SK-N-SH treated with all-trans-retinoic acid at 6 μM for 48 hours (cell line): ENCODE measurements at regions not wholly inside any gene's neighbourhood (a gene's known extent, or its start where the extent isn't known, plus 50 kb on each side); places are given as distances from the start of the nearest gene placed in this dataset.

Source experiments
- ATAC-seq: fragments of 200-7000 bp; cut with Tn5 transposase; 3 replicates; pipeline ENCODE4 v1.9.1; 2020; ENCODE audit warnings: mild to moderate bottlenecking, moderate library complexity
- ARNTL ChIP-seq: fragments of 450-650 bp; formaldehyde crosslinking; IDR thresholded peaks from 2 replicates; pipeline ENCODE4 v1.5.0; 2020; ENCODE audit warnings: low read depth, mild to moderate bottlenecking, moderate library complexity, borderline replicate concordance
- BACH2 ChIP-seq: fragments of 250-450 bp; sonication (Bioruptor Pico); IDR thresholded peaks from 2 replicates; pipeline ENCODE4 v1.9.0; 2021; ENCODE audit warnings: mild to moderate bottlenecking, borderline replicate concordance
- CREB5 ChIP-seq: fragments of 250-450 bp; sonication (Bioruptor Pico); IDR thresholded peaks from 2 replicates; pipeline ENCODE4 v1.5.1; 2020; ENCODE audit warnings: low read depth, mild to moderate bottlenecking, moderate library complexity
- CSDC2 ChIP-seq: fragments of 250-450 bp; sonication (Bioruptor Pico); IDR thresholded peaks from 2 replicates; pipeline ENCODE4 v1.5.0; 2020; ENCODE audit warnings: mild to moderate bottlenecking, moderate library complexity
- CSRNP3 ChIP-seq: fragments of 250-450 bp; sonication (Bioruptor Pico); IDR thresholded peaks from 2 replicates; pipeline ENCODE4 v1.5.1; 2021; ENCODE audit warnings: mild to moderate bottlenecking, moderate library complexity
- ESRRG ChIP-seq: fragments of 250-450 bp; sonication (Bioruptor Pico); IDR thresholded peaks from 2 replicates; pipeline ENCODE4 v1.6.1; 2021; ENCODE audit warnings: mild to moderate bottlenecking
- GLIS3 ChIP-seq: fragments of 250-450 bp; sonication (Bioruptor Pico); IDR thresholded peaks from 2 replicates; pipeline ENCODE4 v1.5.0; 2020; ENCODE audit warnings: mild to moderate bottlenecking, moderate library complexity
- ISL1 ChIP-seq: fragments of 250-450 bp; sonication (Bioruptor Pico); IDR thresholded peaks from 2 replicates; pipeline ENCODE4 v2.1.2; 2022; ENCODE audit warnings: mild to moderate bottlenecking, moderate library complexity
- OSR1 ChIP-seq: fragments of 250-450 bp; sonication (Bioruptor Pico); IDR thresholded peaks from 2 replicates; pipeline ENCODE4 v1.8.0; 2022; ENCODE audit warnings: moderate library complexity, mild to moderate bottlenecking, inconsistent platforms
- POU6F1 ChIP-seq: fragments of 250-450 bp; sonication (Bioruptor Pico); IDR thresholded peaks from 2 replicates; pipeline ENCODE4 v1.8.0; 2021; ENCODE audit warnings: low read depth, mild to moderate bottlenecking, moderate library complexity, borderline replicate concordance
- PPARA ChIP-seq: fragments of 250-450 bp; sonication (Bioruptor Pico); IDR thresholded peaks from 2 replicates; pipeline ENCODE4 v1.5.0; 2020; ENCODE audit warnings: mild to moderate bottlenecking, borderline replicate concordance
- SNAI2 ChIP-seq: fragments of 250-450 bp; sonication (Bioruptor Pico); IDR thresholded peaks from 2 replicates; pipeline ENCODE4 v1.5.0; 2020; ENCODE audit warnings: mild to moderate bottlenecking, moderate library complexity
- TCF4 ChIP-seq: fragments of 250-450 bp; sonication (Bioruptor Pico); IDR thresholded peaks from 2 replicates; pipeline ENCODE4 v1.8.0; 2021; ENCODE audit warnings: mild to moderate bottlenecking, moderate library complexity, borderline replicate concordance
- TOX ChIP-seq: fragments of 250-450 bp; sonication (Bioruptor Pico); IDR thresholded peaks from 2 replicates; pipeline ENCODE4 v1.8.0; 2021; ENCODE audit warnings: mild to moderate bottlenecking, moderate library complexity, borderline replicate concordance
- TSHZ2 ChIP-seq: fragments of 250-450 bp; sonication (Bioruptor Pico); IDR thresholded peaks from 2 replicates; pipeline ENCODE4 v1.5.0; 2020; ENCODE audit warnings: mild to moderate bottlenecking, moderate library complexity
- ZC3H10 ChIP-seq: fragments of 250-450 bp; sonication (Bioruptor Pico); IDR thresholded peaks from 2 replicates; pipeline ENCODE4 v1.5.1; 2021; ENCODE audit warnings: mild to moderate bottlenecking, moderate library complexity
- ZFP3 ChIP-seq: fragments of 250-450 bp; sonication (Bioruptor Pico); IDR thresholded peaks from 2 replicates; pipeline ENCODE4 v1.5.0; 2020; ENCODE audit warnings: mild to moderate bottlenecking, moderate library complexity
- ZFP30 ChIP-seq: fragments of 450-650 bp; formaldehyde crosslinking; IDR thresholded peaks from 2 replicates; pipeline ENCODE4 v1.5.0; 2022; ENCODE audit warnings: mild to moderate bottlenecking, moderate library complexity
- ZNF565 ChIP-seq: fragments of 450-650 bp; formaldehyde crosslinking; conservative IDR thresholded peaks from 2 replicates; pipeline ENCODE4 v1.5.0; 2020; ENCODE audit warnings: low read depth, mild to moderate bottlenecking, moderate library complexity
- ZNF70 ChIP-seq: fragments of 450-650 bp; formaldehyde crosslinking; IDR thresholded peaks from 2 replicates; pipeline ENCODE4 v1.5.0; 2020; ENCODE audit warnings: mild to moderate bottlenecking, moderate library complexity

- TF ChIP-seq TSHZ2 (CRISPR knock-in tag) (no peak), ISL1 (CRISPR knock-in tag) (no peak), POU6F1 (CRISPR knock-in tag) (no peak), ZC3H10 (no peak), SNAI2 (no peak), ESRRG (no peak), TCF4 (CRISPR knock-in tag) (no peak), ZFP30 (CRISPR knock-in tag) (no peak), PPARA (CRISPR knock-in tag) (no peak), CSDC2 (CRISPR knock-in tag) (no peak), CSRNP3 (CRISPR knock-in tag) (no peak), CREB5 (CRISPR knock-in tag) (no peak), ZNF70 (CRISPR knock-in tag) (no peak), ARNTL (CRISPR knock-in tag) (no peak), GLIS3 (no peak), ZNF565 (CRISPR knock-in tag) (no peak)
- ATAC-seq, result no peak
Observed at GRCh38 chr12:58593557-58594304, 326.6 kb downstream of the LRIG3 start.

GRCh38 chr12:58596381-58596780 lies 323.9 kb downstream of the LRIG3 start:
- TF ChIP-seq ISL1 (CRISPR knock-in tag) (no peak), ZFP3 (CRISPR knock-in tag) (no peak), PPARA (CRISPR knock-in tag) (no peak), CSDC2 (CRISPR knock-in tag) (no peak), TOX (no peak), CREB5 (CRISPR knock-in tag) (no peak), ZC3H10 (no peak), BACH2 (CRISPR knock-in tag) (no peak), TSHZ2 (CRISPR knock-in tag) (no peak), GLIS3 (no peak), OSR1 (no peak), ZNF565 (CRISPR knock-in tag) (no peak)
- ATAC-seq, result no peak
